ENCODE measurements at regions not wholly inside any gene's neighbourhood (a gene's known extent, or its start where the extent isn't known, plus 50 kb on each side); places are given as distances from the start of the nearest gene placed in this dataset.

- H3K27me3 Mint-ChIP-seq, result no peaks in the 10 kb centered on the region
- no peaks in the 10 kb centered on the region for H3K4me1 Mint-ChIP-seq (ENCODE audit: low read depth in 2 of 2)
- H3K27ac Mint-ChIP-seq, result no peak overlapping the region
- DNase-seq, result no peak
- H3K36me3 Mint-ChIP-seq (ENCODE audit: insufficient read depth), result no peaks in the 10 kb centered on the region
- no peak for ATAC-seq (replicated peaks)
- peaks cover 10 to 11% of the 10 kb centered on the region in 2 donors for H3K9me3 Mint-ChIP-seq
- H3K4me3 Mint-ChIP-seq, result no peak overlapping the region
These were observed 621.1 kb upstream of the CDH18 start for GRCh38 chr5:20609126-20609525.

DNA sequence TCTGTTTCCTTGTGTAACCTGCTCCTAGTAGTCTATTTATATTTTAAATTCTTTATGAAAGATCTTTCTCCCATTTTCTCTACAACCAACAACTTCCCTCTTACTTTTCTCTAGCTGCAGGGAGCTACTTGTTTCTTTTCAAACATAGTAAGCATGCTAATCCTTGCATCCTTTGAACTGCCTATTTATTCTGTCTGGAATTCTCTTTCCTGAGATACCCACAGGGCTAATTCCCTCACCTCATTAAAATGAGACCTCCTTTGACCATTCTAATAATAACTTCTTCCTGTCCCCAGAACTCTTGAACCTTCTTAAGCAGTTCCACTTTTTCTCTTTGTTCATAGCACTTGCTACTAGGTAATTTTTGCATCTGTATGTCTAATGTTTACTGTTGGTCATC, 620.6 kb upstream of the CDH18 start:
- DNase-seq, result no peak
- Mint-ChIP-seq H3K27me3 (no peaks in the 10 kb centered on the region), H3K36me3 (ENCODE audit: insufficient read depth) (no peaks in the 10 kb centered on the region), H3K4me1 (ENCODE audit: low read depth in 2 of 2) (no peaks in the 10 kb centered on the region), H3K27ac (no peak overlapping the region), H3K4me3 (no peak overlapping the region), H3K9me3 (peaks cover 9 to 11% of the 10 kb centered on the region in 2 donors)
- no peak for ATAC-seq (replicated peaks)

- H3K9me3 Mint-ChIP-seq, result peaks cover 9 to 11% of the 10 kb centered on the region in 2 donors
- no peaks in the 10 kb centered on the region for H3K4me1 Mint-ChIP-seq (ENCODE audit: low read depth in 2 of 2)
- H3K27ac Mint-ChIP-seq, result no peak overlapping the region
- ATAC-seq (replicated peaks) (no peak), DNase-seq (no peak)
- H3K4me3 Mint-ChIP-seq, result no peak overlapping the region
- H3K36me3 Mint-ChIP-seq (ENCODE audit: insufficient read depth), result no peaks in the 10 kb centered on the region
- no peaks in the 10 kb centered on the region for H3K27me3 Mint-ChIP-seq
These were observed 617.9 kb upstream of the CDH18 start for GRCh38 chr5:20605732-20606525.

- Mint-ChIP-seq H3K4me3 (no peak overlapping the region), H3K27me3 (no peaks in the 10 kb centered on the region), H3K4me1 (ENCODE audit: low read depth in 2 of 2) (no peaks in the 10 kb centered on the region), H3K36me3 (ENCODE audit: insufficient read depth) (no peaks in the 10 kb centered on the region), H3K27ac (no peak overlapping the region), H3K9me3 (peaks cover 9 to 11% of the 10 kb centered on the region in 2 donors)
- DNase-seq (no peak), ATAC-seq (replicated peaks) (no peak)
These were observed 617.0 kb upstream of the CDH18 start for GRCh38 chr5:20604992-20605391.

DNA sequence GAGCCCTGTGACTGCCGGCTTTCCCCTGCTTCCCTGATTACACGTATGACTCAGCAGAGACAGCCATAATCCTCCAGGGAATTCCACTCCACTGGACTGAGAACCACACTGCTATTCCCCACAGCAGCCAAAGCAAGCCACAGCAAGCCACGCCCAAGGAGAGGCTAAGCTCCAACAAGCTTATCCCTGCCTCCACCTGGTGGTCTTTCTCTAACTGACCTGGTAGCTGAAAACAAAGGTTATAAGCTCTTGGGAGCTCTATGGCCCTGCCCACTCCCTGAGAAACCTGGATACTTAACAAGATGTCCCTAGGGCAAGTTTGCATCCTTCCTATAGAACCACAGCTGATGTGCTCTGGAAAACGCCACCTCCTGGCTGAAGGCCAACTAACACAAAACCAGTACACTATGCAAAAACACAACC, 613.7 kb upstream of the CDH18 start:
- no peak for ATAC-seq (replicated peaks)

DNA sequence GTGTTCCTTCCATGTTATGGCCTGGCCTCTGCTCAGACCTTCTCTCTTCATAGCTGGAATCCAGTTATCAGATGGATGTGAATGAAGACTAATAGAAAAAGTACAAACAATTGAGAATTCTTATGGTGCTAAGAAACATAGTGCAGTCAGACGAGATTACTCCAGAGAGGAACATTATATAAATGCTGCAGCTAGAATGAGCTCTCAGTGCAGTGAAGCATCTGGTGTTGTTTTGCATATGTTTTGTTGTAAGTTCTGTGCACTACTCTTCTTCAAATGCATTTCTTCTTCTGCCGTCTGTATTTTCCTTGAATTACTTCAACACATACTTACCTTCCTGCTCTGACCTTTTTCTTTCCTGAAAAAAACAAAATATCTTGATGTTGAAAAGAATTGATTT, 602.4 kb upstream of the CDH18 start:
- Mint-ChIP-seq H3K27me3 (no peaks in the 10 kb centered on the region), H3K36me3 (ENCODE audit: insufficient read depth) (no peaks in the 10 kb centered on the region), H3K4me1 (ENCODE audit: low read depth in 2 of 2) (no peaks in the 10 kb centered on the region), H3K27ac (no peak overlapping the region), H3K9me3 (peaks cover 4 to 9% of the 10 kb centered on the region in 2 donors), H3K4me3 (no peak overlapping the region)
- ATAC-seq (replicated peaks) (no peak), DNase-seq (no peak)

More for the DNA sequence above, 613.7 kb upstream of the CDH18 start:
- Mint-ChIP-seq H3K27ac (no peak overlapping the region), H3K27me3 (no peaks in the 10 kb centered on the region), H3K9me3 (peaks cover 10 to 19% of the 10 kb centered on the region in 2 donors), H3K36me3 (ENCODE audit: insufficient read depth) (no peaks in the 10 kb centered on the region), H3K4me3 (no peak overlapping the region), H3K4me1 (ENCODE audit: low read depth in 2 of 2) (no peaks in the 10 kb centered on the region)
- DNase-seq, result no peak

DNA sequence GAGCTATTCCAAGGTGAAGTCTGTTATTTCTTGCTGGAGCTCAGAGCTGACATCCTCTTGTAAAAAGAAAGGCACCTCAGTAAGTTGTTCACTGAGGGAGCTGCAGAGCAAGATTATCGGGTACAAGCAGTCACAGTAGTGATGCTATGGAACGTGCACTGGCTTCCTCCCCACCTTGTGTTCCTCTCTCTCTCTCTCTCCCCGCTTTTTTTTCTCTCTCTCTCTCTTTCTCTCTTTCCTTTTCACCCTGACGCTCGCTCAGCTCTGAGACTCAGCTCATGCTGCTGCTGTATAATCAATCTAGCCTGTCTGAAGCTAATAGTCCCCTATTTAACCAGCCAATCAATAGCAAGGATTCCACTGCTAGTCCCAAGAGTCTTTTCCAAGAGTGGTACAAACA, 587.6 kb upstream of the CDH18 start:
- Mint-ChIP-seq H3K27me3 (no peaks in the 10 kb centered on the region), H3K27ac (no peak overlapping the region), H3K36me3 (ENCODE audit: insufficient read depth) (no peaks in the 10 kb centered on the region), H3K9me3 (peaks cover 4 to 11% of the 10 kb centered on the region in 2 donors), H3K4me3 (no peak overlapping the region), H3K4me1 (ENCODE audit: low read depth in 2 of 2) (no peaks in the 10 kb centered on the region)
- ATAC-seq (replicated peaks) (no peak), DNase-seq (no peak)

DNA sequence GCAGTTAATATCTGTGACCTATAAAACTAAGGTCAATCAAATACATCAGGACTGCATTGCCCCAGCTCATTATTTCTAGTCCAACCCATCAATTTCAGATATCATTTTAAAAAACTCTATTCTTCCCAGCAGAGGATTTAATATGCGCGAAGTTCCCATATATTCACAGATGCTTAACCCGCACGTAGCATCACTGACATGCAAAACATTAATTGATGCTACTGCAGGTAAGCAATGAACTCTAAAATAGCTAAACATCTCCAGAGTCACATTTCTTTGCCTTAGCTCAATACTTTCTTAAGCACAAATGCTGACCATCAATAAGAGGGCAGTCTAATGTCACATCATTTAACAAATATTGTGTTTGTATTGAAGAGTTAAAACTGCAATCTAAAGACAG, 586.6 kb upstream of the CDH18 start:
- no peaks in the 10 kb centered on the region for H3K4me1 Mint-ChIP-seq (ENCODE audit: low read depth in 2 of 2)
- no peak for DNase-seq
- no peak overlapping the region for H3K27ac Mint-ChIP-seq
- no peaks in the 10 kb centered on the region for H3K36me3 Mint-ChIP-seq (ENCODE audit: insufficient read depth)
- ATAC-seq (replicated peaks), result no peak
- no peaks in the 10 kb centered on the region for H3K27me3 Mint-ChIP-seq
- H3K4me3 Mint-ChIP-seq, result no peak overlapping the region
- peaks cover 4 to 8% of the 10 kb centered on the region in 2 donors for H3K9me3 Mint-ChIP-seq

- H3K9me3 Mint-ChIP-seq, result peaks cover 0 to 4% of the 10 kb centered on the region in 2 donors
- H3K36me3 Mint-ChIP-seq (ENCODE audit: insufficient read depth), result no peaks in the 10 kb centered on the region
- H3K4me1 Mint-ChIP-seq (ENCODE audit: low read depth in 2 of 2), result no peaks in the 10 kb centered on the region
- H3K27me3 Mint-ChIP-seq, result no peaks in the 10 kb centered on the region
- ATAC-seq (replicated peaks) (no peak), DNase-seq (no peak)
- no peak overlapping the region for H3K27ac Mint-ChIP-seq
- no peak overlapping the region for H3K4me3 Mint-ChIP-seq
These were observed 584.6 kb upstream of the CDH18 start for GRCh38 chr5:20572614-20573013.

- no peak overlapping the region for H3K4me3 Mint-ChIP-seq
- DNase-seq (no peak), ATAC-seq (replicated peaks) (no peak)
- no peaks in the 10 kb centered on the region for H3K27me3 Mint-ChIP-seq
- no peak overlapping the region for H3K27ac Mint-ChIP-seq
- H3K4me1 Mint-ChIP-seq (ENCODE audit: low read depth in 2 of 2), result no peaks in the 10 kb centered on the region
- H3K9me3 Mint-ChIP-seq, result no peaks in the 10 kb centered on the region
- no peaks in the 10 kb centered on the region for H3K36me3 Mint-ChIP-seq (ENCODE audit: insufficient read depth)
These were observed 582.5 kb upstream of the CDH18 start for GRCh38 chr5:20570486-20570885.

DNA sequence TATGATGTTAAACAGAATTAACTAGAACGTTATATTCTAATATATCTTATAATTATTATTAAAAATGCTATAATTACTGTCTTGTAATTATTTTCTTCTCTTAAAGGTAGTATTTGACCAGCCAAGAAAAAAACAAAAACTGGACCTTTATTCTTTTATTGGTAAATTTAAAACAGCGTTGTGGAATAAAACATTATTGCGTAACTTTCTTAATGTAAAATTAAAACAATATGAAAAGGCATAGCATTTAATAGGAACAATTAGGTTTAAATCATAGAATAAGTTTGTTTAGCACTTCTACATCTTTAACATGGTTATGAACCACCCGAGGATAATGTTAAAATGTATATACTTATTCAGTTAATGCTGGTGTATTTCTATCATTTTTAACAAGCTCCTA, 574.5 kb upstream of the CDH18 start:
- peaks cover 0 to 8% of the 10 kb centered on the region in 2 donors for H3K9me3 Mint-ChIP-seq
- no peak for ATAC-seq (replicated peaks)
- no peak for DNase-seq
- no peaks in the 10 kb centered on the region for H3K27me3 Mint-ChIP-seq
- H3K4me3 Mint-ChIP-seq, result no peak overlapping the region
- H3K4me1 Mint-ChIP-seq (ENCODE audit: low read depth in 2 of 2), result no peaks in the 10 kb centered on the region
- no peak overlapping the region for H3K27ac Mint-ChIP-seq
- H3K36me3 Mint-ChIP-seq (ENCODE audit: insufficient read depth), result no peaks in the 10 kb centered on the region

GRCh38 chr5:20559845-20560244, 571.8 kb upstream of the CDH18 start:
- H3K27me3 Mint-ChIP-seq, result no peaks in the 10 kb centered on the region
- ATAC-seq (replicated peaks) (no peak), DNase-seq (no peak)
- H3K27ac Mint-ChIP-seq, result no peak overlapping the region
- no peaks in the 10 kb centered on the region for H3K4me1 Mint-ChIP-seq (ENCODE audit: low read depth in 2 of 2)
- H3K9me3 Mint-ChIP-seq, result peaks cover 6 to 16% of the 10 kb centered on the region in 2 donors
- H3K4me3 Mint-ChIP-seq, result no peak overlapping the region
- H3K36me3 Mint-ChIP-seq (ENCODE audit: insufficient read depth), result no peaks in the 10 kb centered on the region

GRCh38 chr5:20556115-20556763, 568.2 kb upstream of the CDH18 start:
- Mint-ChIP-seq H3K27ac (no peak overlapping the region), H3K27me3 (no peaks in the 10 kb centered on the region), H3K9me3 (peaks cover 6 to 16% of the 10 kb centered on the region in 2 donors), H3K4me3 (no peak overlapping the region), H3K4me1 (ENCODE audit: low read depth in 2 of 2) (no peaks in the 10 kb centered on the region), H3K36me3 (ENCODE audit: insufficient read depth) (no peaks in the 10 kb centered on the region)
- ATAC-seq (replicated peaks), result no peak
- DNase-seq, result no peak

GRCh38 chr5:20555034-20555433, 567.0 kb upstream of the CDH18 start:
- H3K27me3 Mint-ChIP-seq, result no peaks in the 10 kb centered on the region
- no peak overlapping the region for H3K4me3 Mint-ChIP-seq
- peaks cover 1% of the 10 kb centered on the region for H3K36me3 Mint-ChIP-seq (ENCODE audit: insufficient read depth)
- DNase-seq, result no peak
- ATAC-seq (replicated peaks), result no peak
- H3K27ac Mint-ChIP-seq, result no peak overlapping the region
- no peaks in the 10 kb centered on the region for H3K4me1 Mint-ChIP-seq (ENCODE audit: low read depth in 2 of 2)
- peaks cover 6 to 16% of the 10 kb centered on the region in 2 donors for H3K9me3 Mint-ChIP-seq

All from effector memory CD8-positive, alpha-beta T cell (primary cell).